ENCODE measurements at regions not wholly inside any gene's neighbourhood (a gene's known extent, or its start where the extent isn't known, plus 50 kb on each side); places are given as distances from the start of the nearest gene placed in this dataset.

DNA sequence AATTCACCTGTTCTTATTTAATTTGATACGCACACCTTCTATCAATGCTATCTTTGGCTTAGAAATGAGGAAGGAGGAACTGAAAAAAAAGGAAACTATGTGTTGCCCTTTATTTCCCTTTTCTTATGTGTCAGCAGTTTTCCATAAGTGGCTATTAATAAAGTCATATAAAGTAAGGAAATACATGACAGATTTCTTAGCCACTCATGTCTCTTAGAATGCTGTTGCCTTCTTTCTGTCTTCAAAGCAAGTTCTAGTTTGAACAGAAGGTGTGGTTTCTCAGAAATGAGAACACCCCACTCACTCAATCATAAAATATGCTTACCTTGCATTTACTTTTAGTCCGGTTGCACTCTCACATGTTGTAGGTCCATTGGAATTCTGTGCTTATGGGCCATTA is 640.5 kb upstream of the GRM7 start:
- TF ChIP-seq, protein P1, sequence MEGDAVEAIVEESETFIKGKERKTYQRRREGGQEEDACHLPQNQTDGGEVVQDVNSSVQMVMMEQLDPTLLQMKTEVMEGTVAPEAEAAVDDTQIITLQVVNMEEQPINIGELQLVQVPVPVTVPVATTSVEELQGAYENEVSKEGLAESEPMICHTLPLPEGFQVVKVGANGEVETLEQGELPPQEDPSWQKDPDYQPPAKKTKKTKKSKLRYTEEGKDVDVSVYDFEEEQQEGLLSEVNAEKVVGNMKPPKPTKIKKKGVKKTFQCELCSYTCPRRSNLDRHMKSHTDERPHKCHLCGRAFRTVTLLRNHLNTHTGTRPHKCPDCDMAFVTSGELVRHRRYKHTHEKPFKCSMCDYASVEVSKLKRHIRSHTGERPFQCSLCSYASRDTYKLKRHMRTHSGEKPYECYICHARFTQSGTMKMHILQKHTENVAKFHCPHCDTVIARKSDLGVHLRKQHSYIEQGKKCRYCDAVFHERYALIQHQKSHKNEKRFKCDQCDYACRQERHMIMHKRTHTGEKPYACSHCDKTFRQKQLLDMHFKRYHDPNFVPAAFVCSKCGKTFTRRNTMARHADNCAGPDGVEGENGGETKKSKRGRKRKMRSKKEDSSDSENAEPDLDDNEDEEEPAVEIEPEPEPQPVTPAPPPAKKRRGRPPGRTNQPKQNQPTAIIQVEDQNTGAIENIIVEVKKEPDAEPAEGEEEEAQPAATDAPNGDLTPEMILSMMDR (IDR thresholded peaks at IDR 0.05): no peak
- TF ChIP-seq POLR2AphosphoS5 (IDR thresholded peaks at IDR 0.05) (no peak), POLR2A (IDR thresholded peaks at IDR 0.05) (no peak), EP300 (IDR thresholded peaks at IDR 0.05) (no peak)
